Body of pancreas (tissue), 4 donors: ENCODE measurements at regions not wholly inside any gene's neighbourhood (a gene's known extent, or its start where the extent isn't known, plus 50 kb on each side); places are given as distances from the start of the nearest gene placed in this dataset.

Experiments
- POLR2A ChIP-seq, 3 donors: fragments of 450-650 bp; IDR thresholded peaks; one replicate each; pipeline ENCODE4 v1.6.1; 2016; ENCODE audit warnings: antibody characterized with exemption in 3 of 3, mild to moderate bottlenecking in 2 of 3
- TF ChIP-seq, protein P1 (sequence below), 7 experiments: fragments of 450-650 bp in 4 of 7; fragments of 200-600 bp in 3 of 7; sonication (generic) in 3 of 7; IDR thresholded peaks; one replicate each; pipeline ENCODE4 v1.5.1; 2016 to 2019; ENCODE audit warnings: antibody characterized with exemption in 7 of 7

DNA sequence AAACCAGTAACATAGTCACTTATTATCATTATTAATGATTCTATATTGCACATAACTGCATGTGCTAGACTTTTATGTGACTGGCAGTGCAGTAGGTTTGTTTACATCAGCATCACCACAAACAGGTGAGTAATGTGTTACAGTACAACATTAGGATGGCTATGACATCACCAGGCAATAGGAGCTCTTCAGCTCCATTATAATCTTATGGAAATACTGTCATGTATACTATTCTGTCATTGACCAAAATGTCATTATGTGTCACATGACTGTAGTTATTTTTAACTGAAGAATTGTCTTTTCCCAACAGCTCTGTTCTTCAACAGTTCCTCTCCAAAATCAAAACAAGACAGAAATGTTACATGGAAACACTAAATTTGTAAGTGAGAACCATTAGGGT lies 96.3 kb downstream of the C18orf54 start:
- TF ChIP-seq, protein P1, sequence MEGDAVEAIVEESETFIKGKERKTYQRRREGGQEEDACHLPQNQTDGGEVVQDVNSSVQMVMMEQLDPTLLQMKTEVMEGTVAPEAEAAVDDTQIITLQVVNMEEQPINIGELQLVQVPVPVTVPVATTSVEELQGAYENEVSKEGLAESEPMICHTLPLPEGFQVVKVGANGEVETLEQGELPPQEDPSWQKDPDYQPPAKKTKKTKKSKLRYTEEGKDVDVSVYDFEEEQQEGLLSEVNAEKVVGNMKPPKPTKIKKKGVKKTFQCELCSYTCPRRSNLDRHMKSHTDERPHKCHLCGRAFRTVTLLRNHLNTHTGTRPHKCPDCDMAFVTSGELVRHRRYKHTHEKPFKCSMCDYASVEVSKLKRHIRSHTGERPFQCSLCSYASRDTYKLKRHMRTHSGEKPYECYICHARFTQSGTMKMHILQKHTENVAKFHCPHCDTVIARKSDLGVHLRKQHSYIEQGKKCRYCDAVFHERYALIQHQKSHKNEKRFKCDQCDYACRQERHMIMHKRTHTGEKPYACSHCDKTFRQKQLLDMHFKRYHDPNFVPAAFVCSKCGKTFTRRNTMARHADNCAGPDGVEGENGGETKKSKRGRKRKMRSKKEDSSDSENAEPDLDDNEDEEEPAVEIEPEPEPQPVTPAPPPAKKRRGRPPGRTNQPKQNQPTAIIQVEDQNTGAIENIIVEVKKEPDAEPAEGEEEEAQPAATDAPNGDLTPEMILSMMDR (IDR thresholded peaks at IDR 0.05): no peak
- TF ChIP-seq POLR2A (IDR thresholded peaks at IDR 0.05): no peak
